GM19395 (cell line): ENCODE measurements at regions not wholly inside any gene's neighbourhood (a gene's known extent, or its start where the extent isn't known, plus 50 kb on each side); places are given as distances from the start of the nearest gene placed in this dataset.
"Not testable (repeated sequence)": the region's sequence is repeated elsewhere in the genome, so short reads cannot be mapped to it uniquely, and the experiment has no call there.

Source experiments
- ATAC-seq: cut with Tn5 transposase; IDR thresholded peaks from one replicate; pipeline ENCODE4 v1.9.1; 2021; ENCODE audit warnings: mild to moderate bottlenecking, moderate library complexity; ENCODE audit not compliant: unreplicated experiment

- ATAC-seq = no peak
Observed at GRCh38 chr4:151559595-151559994, 150.6 kb downstream of the FHIP1A start.

- no peak for ATAC-seq
Observed at GRCh38 chr4:151561551-151562256, 152.7 kb downstream of the FHIP1A start.

DNA sequence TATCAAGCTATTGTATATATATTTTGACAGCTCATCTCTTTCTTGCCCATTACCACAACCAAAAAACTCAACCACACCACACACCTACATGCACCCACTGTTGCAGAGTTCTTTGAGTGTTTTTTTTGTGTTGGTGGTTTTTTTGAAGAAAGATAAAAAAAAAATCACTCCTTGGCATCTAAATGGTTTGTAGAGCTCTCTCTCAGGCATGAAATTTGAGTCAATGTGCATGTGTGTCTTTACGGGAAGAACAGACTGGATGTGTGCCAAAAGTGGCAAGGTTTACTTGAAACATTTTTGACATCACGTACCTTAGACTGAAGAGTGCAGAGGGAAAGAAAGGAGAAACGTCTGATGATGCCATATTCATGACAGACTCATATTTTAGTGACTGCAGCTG lies 154.2 kb downstream of the FHIP1A start:
- ATAC-seq = no peak

GRCh38 chr4:151564321-151564720 lies 155.3 kb downstream of the FHIP1A start:
- no peak for ATAC-seq

DNA sequence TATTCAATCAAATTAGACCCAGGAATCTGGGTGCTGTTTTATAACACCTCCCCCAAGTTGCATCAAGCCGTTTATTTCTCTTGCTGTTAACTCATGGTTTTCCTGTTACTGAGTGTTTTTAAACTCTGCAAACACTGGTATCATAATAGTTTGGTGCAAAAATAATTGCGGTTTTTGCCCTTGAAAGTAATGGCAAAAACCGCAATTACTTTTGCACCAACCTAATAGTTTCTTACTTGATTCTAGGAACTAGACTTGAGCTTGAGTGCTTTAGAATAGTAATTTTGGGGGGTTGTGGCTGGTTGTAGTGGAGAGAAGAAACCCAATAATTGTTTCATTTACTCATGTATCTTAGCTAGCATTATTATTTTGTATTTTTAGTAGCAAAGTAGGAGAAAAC lies 156.6 kb downstream of the FHIP1A start:
- no peak for ATAC-seq

GRCh38 chr4:151566053-151566452 lies 157.1 kb downstream of the FHIP1A start:
- ATAC-seq = no peak

DNA sequence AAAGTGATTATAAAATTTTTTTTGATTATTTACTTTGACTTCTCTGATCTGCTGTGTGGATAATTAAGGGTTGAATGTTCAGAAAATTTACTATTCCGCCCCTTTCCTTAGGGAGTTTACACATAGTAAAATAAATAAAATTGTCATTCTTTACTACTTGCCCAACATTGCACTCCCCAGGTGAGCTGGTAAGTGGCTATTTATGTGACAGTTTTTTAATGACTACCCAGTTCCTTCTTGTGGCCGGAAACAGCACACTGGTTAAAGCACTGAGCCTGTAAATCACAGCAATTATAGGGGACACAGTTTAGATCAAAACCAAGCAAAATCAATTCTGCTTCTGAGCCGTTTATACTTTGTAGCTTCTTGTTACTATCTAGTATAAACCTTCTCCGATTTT lies 158.1 kb downstream of the FHIP1A start:
- ATAC-seq = peak; percentile 93

GRCh38 chr4:151568966-151569365 lies 160.0 kb downstream of the FHIP1A start:
- ATAC-seq = no peak

GRCh38 chr4:151569650-151570049 lies 160.7 kb downstream of the FHIP1A start:
- no peak for ATAC-seq

DNA sequence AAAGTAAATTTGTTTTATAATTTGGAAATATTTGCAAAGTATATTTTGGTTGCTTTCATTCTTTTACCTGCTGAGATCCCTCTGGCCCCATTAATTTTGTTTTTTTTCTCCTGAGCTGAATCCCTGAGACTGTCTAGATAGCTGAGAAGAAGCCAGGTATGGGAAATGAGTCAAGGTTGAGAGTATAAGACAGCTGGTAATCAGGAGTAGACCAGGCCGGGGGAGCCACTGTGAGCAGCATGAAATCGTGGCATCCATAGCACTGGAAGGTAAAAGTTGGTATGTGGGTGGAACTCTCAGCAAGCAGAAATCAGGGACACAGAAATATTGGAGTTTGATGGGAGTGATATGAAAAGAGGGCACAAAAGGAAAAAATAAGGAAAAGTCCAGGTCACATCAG lies 164.5 kb downstream of the FHIP1A start:
- no peak for ATAC-seq

DNA sequence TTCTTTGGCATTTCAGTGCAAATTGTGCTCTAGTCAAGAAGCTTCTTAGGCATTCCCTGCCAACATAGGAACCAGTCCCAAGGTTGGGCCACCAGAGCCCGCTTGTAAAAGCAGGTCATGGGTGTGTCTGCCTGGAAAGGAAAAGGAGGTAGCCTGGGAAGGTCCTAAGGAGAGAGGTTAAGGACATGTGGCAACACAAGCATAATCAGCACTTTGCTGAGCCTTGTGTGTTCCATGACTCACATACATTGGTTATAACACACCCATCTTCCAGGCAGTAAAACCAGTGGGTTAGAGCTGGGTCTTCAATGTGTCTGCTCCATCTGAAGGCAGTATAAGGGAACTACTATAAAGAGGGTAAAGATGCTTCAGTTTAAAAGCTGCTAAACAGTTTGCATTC lies 165.0 kb downstream of the FHIP1A start:
- no peak for ATAC-seq

DNA sequence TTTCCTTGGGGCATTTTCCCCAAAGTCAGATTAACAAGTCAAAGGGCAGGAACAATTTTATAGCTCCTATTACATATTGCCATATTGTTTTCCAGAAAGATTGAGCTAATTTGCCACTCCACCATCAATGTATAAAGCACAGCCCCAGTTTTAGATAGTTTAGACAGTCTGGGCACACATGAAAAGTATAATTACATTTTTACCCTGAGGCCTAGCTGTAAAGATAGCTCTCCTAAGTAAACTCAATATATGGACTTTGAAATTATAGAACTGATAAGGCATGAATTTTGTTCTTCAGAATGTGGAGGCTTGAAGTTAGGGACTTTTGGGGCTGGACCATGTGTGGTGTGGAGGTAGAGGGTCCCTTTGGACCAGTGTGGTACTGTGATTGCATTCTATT lies 166.0 kb downstream of the FHIP1A start:
- ATAC-seq = no peak

DNA sequence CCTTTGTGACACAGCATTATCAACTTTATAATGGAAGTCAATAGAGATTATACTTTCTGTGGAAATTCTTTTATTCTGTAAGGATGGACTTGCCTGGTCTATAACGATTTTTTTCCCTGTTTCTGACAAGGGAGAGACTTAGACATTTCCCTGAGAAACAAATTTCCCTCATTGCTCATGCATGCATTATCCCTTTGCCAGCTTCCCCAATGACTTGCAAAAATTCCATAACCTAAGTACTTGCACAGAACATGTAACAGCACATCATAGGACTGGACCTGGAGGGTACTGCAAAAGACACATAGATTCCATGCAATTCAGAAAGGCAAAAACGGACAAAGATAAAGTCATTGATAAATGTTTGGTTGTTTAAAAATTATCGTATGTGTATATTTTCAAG lies 166.7 kb downstream of the FHIP1A start:
- no peak for ATAC-seq

DNA sequence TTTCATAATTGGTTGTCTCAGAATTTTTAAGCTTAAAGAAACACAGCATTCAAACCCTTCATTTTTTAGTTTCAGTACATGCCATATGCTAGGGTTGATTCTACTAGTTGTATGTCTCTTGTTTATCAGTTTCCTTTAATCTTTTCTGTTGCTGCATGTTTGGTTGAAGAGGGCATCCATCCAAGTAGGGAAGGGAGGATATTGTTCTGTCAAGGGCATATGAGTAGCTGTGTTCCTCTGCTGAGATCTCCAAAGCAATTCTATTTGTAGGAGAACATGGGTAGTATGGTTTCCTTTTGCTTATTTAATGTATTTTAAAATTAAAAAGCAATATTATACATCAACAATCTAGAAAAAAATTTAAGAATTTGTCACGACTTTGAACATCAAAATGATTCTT lies 167.7 kb downstream of the FHIP1A start:
- ATAC-seq = no peak

DNA sequence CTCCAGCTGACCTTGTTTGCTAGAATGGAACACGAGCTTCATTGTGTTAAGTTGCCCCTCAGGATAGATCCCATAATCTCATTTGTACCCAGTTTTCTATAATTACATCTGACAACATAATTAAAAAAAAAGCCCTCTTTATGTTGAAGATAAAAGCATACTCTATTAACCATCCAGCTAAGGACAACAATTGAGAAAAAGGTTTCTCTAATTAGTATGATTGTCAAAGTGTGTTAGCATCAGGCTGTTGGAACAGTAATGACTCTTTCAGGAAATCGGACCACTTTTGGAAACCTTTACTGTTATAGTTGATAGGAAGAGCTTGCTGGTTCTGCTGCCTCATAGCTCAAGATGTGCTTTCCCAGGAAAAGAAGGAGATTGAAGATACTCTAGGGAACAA lies 172.6 kb downstream of the FHIP1A start:
- no peak for ATAC-seq

DNA sequence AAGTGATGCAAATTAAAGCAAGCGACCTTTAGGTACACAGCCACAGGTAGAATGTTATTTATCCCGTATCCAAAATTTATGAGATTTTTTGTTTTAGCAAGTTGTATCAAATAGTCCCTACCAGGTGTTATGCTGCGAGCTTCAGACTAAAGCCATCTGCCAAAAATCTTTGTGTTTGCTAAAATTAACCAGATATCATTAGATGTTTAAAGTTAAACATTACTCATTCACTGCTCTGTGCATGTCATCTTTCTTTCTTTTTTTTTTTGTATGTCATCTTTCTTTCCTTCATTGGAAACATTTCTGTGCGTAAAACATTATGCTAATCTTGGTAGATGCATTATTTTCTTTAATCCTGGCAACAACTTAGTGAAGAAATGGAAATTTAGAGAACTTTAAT lies 173.1 kb downstream of the FHIP1A start:
- no peak for ATAC-seq

DNA sequence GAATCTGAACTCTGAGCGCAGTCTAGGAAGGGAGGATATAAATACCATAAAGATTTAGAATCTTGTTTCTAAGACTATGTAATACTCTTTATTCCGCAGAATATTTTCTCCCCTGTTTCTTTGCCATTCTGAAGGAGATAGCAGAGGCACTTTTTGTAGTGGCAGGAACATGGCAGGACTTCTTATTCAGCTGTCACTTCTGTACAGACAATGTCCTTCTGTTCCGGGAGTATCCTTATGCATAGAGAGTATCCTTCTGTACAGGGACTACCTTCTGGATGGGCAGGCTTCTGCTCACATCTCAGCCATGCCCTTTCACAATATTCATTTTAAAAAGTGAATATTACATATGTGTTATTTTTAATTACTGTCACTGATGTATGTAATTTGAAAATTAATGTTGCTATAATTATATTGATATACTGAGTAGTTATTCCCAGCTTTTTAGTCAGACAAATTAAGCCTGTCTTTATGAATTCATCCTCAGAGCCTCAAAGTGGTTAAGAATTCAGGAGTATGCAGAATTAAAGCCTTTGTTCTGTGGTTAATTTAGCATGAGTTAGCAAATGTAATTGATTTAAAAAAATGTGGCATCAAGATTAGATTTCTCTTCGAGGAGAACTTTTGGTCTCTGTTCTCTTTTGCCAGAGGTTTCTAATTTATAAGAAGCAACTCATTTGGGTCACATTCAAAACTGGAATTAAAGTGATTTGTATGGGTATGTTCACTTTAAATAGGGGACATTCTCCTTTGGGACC lies 174.4 kb downstream of the FHIP1A start:
- no peak for ATAC-seq

DNA sequence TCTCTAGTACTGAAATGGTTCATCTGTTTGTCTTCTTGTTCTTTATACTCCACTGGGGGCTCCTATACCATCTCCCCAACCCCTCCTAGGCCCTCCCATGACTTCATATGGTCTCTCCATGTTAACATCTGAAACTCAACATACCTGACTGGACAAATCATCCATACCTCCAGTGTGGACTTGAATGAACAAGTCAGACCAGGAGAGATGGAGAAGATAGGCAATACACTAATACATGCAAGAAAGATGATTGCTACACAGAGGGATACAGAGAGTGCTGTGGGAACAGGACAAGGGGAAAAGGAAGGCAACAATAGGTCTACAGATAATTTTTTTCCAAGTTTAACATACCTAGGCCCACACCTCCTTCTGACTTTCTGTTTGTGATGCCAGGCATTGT lies 175.1 kb downstream of the FHIP1A start:
- ATAC-seq = no peak

- ATAC-seq = not testable (repeated sequence)
Observed at GRCh38 chr4:151595629-151596028, 165.2 kb downstream of the GATB start.

- not testable (repeated sequence) for ATAC-seq
Observed at GRCh38 chr4:151597691-151598090, 163.1 kb downstream of the GATB start.

DNA sequence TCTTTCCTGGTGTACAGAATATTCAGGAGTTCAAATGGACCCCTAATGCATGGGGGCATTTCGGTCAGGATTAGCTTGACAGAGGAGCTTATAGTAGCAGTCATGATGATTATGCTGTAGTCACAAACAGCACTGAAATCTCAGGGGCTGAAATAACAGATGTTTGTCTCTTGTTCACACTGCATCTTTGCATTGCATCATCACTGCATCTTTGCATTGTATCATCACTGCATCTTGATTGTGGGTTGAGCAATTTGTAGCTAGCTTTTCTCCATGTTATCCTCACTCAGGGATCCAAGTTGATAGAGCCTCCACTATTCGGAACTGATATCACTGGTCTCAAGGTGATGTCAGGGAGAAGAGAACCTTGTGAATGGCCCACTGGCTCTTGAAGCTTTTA lies 160.9 kb downstream of the GATB start:
- ATAC-seq = no peak

- ATAC-seq = no peak
Observed at GRCh38 chr4:151600432-151600831, 160.4 kb downstream of the GATB start.

DNA sequence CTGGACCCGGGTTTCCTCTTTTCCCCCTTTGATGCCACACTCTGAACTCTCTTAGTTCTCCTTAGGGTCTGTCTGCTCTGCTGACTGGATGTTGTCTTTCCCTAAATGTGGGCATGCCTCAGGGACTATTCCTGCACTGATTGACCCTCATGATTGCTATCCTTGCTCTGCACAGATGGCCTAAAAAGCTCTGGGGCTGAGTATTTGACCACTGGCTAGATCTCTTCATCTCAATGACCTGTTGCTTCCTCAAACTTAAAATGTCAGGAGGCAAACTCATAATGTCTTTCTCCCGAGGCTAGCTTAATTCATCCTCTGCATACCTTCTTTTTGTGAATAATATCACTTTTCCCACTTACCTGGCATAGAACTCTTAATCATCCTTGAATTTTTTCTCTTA lies 157.4 kb downstream of the GATB start:
- no peak for ATAC-seq
